Peyer's patch (tissue), 4 donors: ENCODE measurements at regions not wholly inside any gene's neighbourhood (a gene's known extent, or its start where the extent isn't known, plus 50 kb on each side); places are given as distances from the start of the nearest gene placed in this dataset.

Source experiments
- POLR2A ChIP-seq, 2 donors: fragments of 450-650 bp; IDR thresholded peaks; one replicate each; pipeline ENCODE4 v1.5.1; 2017; ENCODE audit warnings: antibody characterized with exemption in 2 of 2, mild to moderate bottlenecking in 2 of 2, moderate library complexity in 2 of 2
- TF ChIP-seq, protein P1 (sequence below), 6 experiments: fragments of 450-650 bp in 4 of 6; fragments of 200-600 bp in 2 of 6; sonication (generic) in 1 of 6; IDR thresholded peaks; one replicate each; pipeline ENCODE4 v1.5.1; 2017 to 2019; ENCODE audit warnings: antibody characterized with exemption in 6 of 6, mild to moderate bottlenecking in 3 of 6, moderate library complexity in 1 of 6

- no peak for TF ChIP-seq POLR2A (IDR thresholded peaks at IDR 0.05)
- TF ChIP-seq, protein P1, sequence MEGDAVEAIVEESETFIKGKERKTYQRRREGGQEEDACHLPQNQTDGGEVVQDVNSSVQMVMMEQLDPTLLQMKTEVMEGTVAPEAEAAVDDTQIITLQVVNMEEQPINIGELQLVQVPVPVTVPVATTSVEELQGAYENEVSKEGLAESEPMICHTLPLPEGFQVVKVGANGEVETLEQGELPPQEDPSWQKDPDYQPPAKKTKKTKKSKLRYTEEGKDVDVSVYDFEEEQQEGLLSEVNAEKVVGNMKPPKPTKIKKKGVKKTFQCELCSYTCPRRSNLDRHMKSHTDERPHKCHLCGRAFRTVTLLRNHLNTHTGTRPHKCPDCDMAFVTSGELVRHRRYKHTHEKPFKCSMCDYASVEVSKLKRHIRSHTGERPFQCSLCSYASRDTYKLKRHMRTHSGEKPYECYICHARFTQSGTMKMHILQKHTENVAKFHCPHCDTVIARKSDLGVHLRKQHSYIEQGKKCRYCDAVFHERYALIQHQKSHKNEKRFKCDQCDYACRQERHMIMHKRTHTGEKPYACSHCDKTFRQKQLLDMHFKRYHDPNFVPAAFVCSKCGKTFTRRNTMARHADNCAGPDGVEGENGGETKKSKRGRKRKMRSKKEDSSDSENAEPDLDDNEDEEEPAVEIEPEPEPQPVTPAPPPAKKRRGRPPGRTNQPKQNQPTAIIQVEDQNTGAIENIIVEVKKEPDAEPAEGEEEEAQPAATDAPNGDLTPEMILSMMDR (IDR thresholded peaks at IDR 0.05) = no peak
These were observed 379.4 kb downstream of the CDH2 start for GRCh38 chr18:27797484-27797883.
